Right renal cortex interstitium (tissue), 3 donors: ENCODE measurements at regions not wholly inside any gene's neighbourhood (a gene's known extent, or its start where the extent isn't known, plus 50 kb on each side); places are given as distances from the start of the nearest gene placed in this dataset.

Experiments
- DNase-seq, 3 donors: peaks; one replicate each; pipeline ENCODE4 v3.0.0-alpha.2; 2013; ENCODE audit warnings: low read depth in 3 of 3, low spot score in 2 of 3

GRCh38 chr3:66592016-66592761 lies 91.4 kb upstream of the LRIG1 start:
- DNase-seq = no peak

GRCh38 chr3:66592927-66593625 lies 92.3 kb upstream of the LRIG1 start:
- DNase-seq = no peak

DNA sequence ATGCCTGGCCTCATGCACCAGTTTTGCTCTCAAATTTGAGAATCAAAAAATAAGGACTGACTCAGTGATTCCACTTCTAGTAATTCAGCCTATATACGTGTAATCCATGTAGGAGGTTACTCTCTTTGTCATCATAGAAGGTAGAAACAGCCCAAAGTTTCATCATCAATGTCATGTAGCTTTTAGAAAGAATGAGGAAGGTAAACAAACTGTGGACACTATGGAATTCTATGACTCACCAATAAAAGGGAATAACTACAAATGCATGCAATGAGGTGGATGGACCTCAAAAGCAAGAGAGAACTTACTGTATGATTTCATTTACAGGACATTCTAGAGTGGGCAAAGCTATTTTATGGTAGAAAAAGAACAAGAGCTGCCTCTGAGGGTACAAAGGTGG lies 93.2 kb upstream of the LRIG1 start:
- no peak for DNase-seq

DNA sequence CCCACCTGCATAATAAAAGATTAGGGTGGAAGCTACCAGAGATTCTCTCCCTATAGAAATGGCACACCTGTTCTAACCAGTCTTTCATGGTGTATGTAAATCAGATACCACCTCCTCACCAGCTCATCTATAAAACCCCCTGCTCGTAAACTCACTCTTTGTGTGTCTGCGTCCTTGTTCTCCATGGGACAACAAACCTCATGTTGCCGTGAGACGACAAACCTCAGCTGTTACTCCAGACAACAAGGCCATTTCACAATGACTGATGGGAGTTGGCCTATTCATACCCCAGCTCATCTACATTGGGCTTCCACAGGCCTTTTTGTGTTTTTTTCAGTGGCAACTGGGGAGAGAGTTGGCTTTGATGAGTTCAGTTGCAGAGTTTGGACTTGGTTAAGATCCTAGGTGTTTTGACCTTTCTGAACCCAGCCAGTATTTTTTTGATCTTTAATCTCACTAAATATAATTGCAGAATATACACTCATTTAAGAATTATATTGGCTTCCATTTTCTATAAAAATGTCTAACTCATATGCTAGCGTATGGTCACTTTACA lies 96.6 kb upstream of the LRIG1 start:
- no peak for DNase-seq

DNA sequence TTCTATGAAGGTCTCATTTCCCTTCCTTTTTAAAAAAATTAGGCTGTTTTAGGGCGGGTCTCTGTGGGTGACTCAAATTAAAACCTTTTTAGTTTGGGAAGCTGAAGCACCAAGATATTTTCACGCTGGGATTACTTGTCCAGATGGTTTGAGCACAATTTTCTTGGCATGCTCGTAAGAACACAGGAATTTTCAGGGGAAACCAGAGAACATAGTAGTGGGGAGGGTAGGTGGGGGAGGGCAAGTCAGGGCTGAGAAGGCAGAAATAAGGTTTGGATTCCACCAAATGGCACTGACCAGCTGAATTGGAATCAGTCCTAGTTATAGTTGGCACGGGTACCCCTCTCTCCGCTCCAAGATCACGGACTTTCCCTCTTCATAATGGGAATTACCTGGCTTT lies 97.3 kb upstream of the LRIG1 start:
- DNase-seq = no peak

DNA sequence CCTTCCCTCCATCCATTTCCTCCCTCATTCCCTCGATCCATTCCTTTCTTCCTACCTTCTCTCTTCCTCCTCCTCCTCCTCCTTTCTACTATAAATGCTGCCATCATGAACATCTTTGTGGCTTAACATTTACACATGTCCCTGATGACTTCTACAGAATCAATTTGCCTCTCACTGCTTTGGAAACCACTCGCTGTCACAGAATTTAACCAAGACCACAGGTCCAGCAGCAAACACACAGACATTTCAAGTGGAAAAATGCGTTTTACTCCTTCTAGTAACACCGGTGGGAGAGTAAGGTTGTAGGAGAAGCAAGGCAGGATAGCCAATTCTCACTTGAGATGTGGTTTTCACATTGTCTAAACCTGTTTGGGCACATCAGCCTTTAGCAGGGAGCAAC lies 101.4 kb upstream of the LRIG1 start:
- DNase-seq = no peak

GRCh38 chr3:66602691-66603090 lies 101.9 kb upstream of the LRIG1 start:
- no peak for DNase-seq

DNA sequence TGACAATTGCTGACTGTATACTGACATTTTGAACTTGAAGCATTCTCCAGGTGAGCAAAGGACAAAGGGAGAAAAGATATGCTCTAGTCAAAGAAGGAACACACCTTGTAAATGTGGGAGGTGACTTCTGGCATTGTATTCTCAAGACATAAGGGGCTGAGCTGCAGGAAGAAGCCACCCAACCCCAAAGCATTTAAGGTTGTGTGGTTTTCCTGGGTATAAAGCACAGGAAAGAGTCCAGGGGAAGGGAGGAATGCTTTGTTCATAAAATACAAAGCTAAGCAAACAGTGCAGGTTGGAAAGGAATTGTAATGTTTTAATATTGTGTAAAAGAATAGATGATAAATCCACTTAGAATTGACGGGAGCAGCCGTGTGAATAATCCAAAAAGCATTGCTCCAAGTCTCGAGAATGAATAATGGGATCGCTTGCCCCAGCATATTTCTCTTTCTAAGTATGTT lies 102.4 kb upstream of the LRIG1 start:
- DNase-seq = no peak

DNA sequence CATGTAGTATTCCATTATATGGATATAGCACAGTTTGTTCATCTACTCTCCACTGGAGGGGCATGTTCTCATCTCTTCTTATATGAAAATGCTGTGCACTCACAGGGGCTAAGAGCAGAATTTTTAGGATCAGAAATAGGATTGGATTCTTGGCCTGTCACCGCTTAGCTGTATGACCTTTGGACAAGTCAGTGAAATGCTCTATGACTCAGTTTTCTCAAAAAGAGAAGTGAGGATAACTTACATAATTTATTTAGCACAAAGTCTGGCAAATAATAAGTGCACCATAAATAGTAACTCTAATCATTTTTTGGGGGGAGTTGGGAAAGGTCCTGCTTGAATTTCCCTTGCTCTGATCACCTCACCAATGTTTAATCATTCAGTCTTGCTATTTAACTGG lies 103.7 kb upstream of the LRIG1 start:
- DNase-seq = no peak

GRCh38 chr3:66606126-66606525 lies 105.3 kb upstream of the LRIG1 start:
- DNase-seq = no peak

- no peak for DNase-seq
These were observed 106.0 kb upstream of the LRIG1 start for GRCh38 chr3:66606868-66607267.

DNA sequence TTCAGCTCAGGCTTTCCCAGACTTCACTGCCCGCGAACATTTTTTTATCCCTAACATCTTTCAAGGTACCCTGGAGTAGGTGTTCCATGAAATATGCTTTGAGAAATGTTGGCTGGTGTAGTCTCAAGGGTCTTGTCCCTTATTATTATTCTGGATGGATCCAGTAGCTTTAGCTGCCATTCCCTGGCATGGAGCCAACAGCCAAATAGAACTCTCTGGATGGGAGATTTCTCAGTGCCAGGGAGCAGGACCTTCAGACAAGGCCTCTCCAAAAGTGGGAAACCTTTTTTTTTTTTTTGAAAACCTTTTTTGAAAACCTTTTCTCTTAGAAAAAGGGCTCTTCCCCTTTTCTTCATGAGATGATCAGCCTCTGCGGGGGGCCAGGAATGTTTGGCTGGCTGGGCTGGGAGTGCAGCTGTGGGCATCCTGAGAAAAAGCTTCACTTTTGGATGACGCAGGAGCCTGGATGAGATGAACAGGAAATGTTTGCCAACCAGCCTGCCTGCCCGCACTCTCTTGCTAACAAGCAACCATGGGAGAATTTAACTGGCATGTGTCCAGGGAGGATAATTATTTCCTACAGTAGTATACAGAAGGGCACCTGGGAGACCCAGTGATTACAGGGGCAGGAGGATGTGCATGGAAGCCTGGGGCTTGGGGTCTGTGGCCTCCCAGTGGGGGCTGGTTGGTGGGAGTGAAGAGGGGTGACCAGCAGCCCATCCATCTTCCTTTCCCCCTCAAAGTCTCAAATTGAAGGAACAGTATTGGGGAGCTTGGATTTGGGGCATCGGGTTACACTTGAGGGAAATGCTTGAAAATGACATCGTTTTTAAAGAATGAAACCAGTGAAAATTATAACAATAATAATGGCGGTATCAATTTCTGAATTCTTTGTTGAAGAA lies 109.1 kb upstream of the LRIG1 start:
- no peak for DNase-seq

- no peak for DNase-seq
These were observed 109.7 kb upstream of the LRIG1 start for GRCh38 chr3:66610562-66610909.

DNA sequence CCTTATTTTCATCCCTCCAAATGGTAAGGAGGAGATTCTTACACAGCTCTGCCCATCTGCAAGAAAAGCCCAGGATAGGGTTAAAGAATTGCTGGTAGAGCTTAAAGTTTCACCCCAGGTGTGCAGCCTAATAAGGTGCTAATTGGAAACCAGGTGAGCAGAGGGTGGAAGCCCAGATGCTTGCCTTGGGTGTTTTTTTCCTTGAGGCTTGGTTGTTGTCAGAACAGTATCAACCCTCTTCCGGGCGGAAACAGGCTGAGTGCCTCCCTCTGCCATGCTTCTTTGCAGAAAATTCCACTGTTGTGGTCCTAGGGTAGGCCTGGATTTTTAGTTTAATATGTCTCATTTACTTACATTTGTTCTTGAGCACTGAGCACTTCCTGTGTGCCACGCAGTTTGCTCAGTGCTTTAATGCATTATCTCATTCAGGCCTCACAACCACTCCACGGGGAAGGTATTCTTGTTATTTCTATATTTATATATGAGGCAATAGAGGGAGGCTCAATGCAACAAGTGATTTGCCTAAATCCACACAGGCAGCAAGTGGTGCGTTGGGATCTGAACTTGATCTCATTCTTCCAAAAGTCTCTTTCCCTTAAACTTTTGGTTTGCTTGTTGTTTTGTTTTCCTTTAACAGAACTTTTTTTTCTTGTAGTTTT lies 115.0 kb upstream of the LRIG1 start:
- DNase-seq = no peak

DNA sequence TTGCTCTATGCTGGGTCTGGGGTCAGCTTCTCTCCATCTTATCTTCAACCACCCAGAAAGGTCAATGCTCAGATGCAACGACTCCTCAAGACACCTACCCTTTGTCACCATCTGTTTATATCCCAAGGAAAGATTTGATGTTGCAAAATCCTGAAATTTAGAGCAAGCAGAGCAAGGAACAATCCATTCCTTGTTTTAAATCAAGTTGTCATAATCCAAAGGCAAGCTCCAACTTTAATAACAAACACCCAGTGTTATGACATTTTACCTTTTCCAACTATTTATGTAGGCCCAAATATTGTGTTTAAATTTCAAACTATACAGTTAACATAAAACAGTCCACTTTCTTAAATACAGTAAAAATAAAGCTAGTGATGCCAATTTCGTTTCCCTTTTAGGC lies 116.5 kb upstream of the LRIG1 start:
- no peak for DNase-seq

- no peak for DNase-seq
These were observed 117.2 kb upstream of the LRIG1 start for GRCh38 chr3:66618066-66618465.

GRCh38 chr3:66620296-66620695 lies 119.5 kb upstream of the LRIG1 start:
- no peak for DNase-seq

DNA sequence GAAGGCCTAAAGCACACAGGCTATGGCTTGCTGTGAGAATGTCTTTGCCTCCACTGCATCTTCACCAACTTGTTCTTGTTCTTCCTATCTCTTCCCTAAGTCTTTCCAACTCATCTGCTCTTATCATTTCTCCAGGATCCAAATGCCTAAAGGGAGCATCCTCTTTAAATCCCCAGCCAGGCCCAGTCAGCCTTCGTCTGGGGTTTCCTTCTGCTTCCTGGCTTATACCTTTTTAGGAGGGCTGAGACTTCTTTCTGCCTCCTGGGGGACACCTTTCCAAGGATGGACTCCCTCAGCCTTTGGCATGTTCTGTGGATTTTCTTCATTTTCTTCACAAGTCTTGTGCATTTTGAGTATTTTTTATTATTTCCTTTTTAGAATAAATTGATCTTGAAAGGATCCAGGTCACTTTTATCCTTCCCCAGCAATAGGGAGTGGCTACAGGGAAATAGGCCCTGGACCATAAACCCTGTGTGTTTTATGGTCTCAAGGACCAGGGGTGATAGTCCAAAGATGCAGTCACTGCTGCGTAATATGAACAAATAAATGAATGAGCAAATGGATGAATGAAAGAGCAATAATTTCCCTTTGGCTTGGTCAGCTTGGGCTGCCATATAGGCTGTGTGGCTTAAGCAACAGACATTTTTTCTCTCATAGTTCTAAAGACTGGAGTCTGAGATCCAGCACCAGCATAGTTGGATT lies 122.1 kb upstream of the LRIG1 start:
- DNase-seq = no peak

GRCh38 chr3:66625505-66626216 lies 124.8 kb upstream of the LRIG1 start:
- DNase-seq = no peak
